ENCODE measurements at regions not wholly inside any gene's neighbourhood (a gene's known extent, or its start where the extent isn't known, plus 50 kb on each side); places are given as distances from the start of the nearest gene placed in this dataset.
"Not testable (repeated sequence)": the region's sequence is repeated elsewhere in the genome, so short reads cannot be mapped to it uniquely, and the experiment has no call there.

GRCh38 chr16:29267055-29267619 is 139.4 kb downstream of the NPIPB11 start:
- H3K4me1 Mint-ChIP-seq (ENCODE audit: low read depth); DNase-seq; H3K36me3 Mint-ChIP-seq (ENCODE audit: insufficient read depth in 2 of 2); H3K27ac Mint-ChIP-seq; H3K9me3 Mint-ChIP-seq; H3K27me3 Mint-ChIP-seq (ENCODE audit: low read depth); H3K4me3 Mint-ChIP-seq; ATAC-seq (replicated peaks in 1 of 2): not testable (repeated sequence)

GRCh38 chr16:29266612-29267011 is 139.9 kb downstream of the NPIPB11 start:
- not testable (repeated sequence) for H3K27me3 Mint-ChIP-seq (ENCODE audit: low read depth); H3K27ac Mint-ChIP-seq
- peak; percentile 11 to 37 for ATAC-seq (replicated peaks in 1 of 2)

GRCh38 chr16:29265255-29265853 is 141.2 kb downstream of the NPIPB11 start:
- not testable (repeated sequence) for H3K27ac Mint-ChIP-seq; H3K4me1 Mint-ChIP-seq (ENCODE audit: low read depth); H3K36me3 Mint-ChIP-seq (ENCODE audit: insufficient read depth in 2 of 2); H3K9me3 Mint-ChIP-seq; H3K27me3 Mint-ChIP-seq (ENCODE audit: low read depth); H3K4me3 Mint-ChIP-seq
- DNase-seq (peak; percentile 42 to 61), ATAC-seq (replicated peaks in 1 of 2) (peak; percentile 95 to 97)

More at GRCh38 chr16:29266612-29267011, 139.9 kb downstream of the NPIPB11 start:
- DNase-seq; H3K4me3 Mint-ChIP-seq; H3K36me3 Mint-ChIP-seq (ENCODE audit: insufficient read depth in 2 of 2); H3K9me3 Mint-ChIP-seq; H3K4me1 Mint-ChIP-seq (ENCODE audit: low read depth): not testable (repeated sequence)

- H3K36me3 Mint-ChIP-seq (ENCODE audit: insufficient read depth in 2 of 2); H3K4me3 Mint-ChIP-seq; H3K27me3 Mint-ChIP-seq (ENCODE audit: low read depth); DNase-seq; ATAC-seq (replicated peaks in 1 of 2); H3K4me1 Mint-ChIP-seq (ENCODE audit: low read depth); H3K9me3 Mint-ChIP-seq; H3K27ac Mint-ChIP-seq: not testable (repeated sequence)
Measured at GRCh38 chr16:29264080-29264837, 142.3 kb downstream of the NPIPB11 start.

GRCh38 chr16:29262725-29263124 is 143.8 kb downstream of the NPIPB11 start:
- H3K27me3 Mint-ChIP-seq (ENCODE audit: low read depth); H3K4me1 Mint-ChIP-seq (ENCODE audit: low read depth); H3K9me3 Mint-ChIP-seq; H3K27ac Mint-ChIP-seq; DNase-seq; H3K4me3 Mint-ChIP-seq; H3K36me3 Mint-ChIP-seq (ENCODE audit: insufficient read depth in 2 of 2); ATAC-seq (replicated peaks in 1 of 2): not testable (repeated sequence)

- H3K4me1 Mint-ChIP-seq (ENCODE audit: low read depth); H3K4me3 Mint-ChIP-seq; ATAC-seq (replicated peaks in 1 of 2); H3K27me3 Mint-ChIP-seq (ENCODE audit: low read depth); H3K27ac Mint-ChIP-seq; H3K9me3 Mint-ChIP-seq; H3K36me3 Mint-ChIP-seq (ENCODE audit: insufficient read depth in 2 of 2); DNase-seq: not testable (repeated sequence)
Measured at GRCh38 chr16:29261427-29262248, 144.9 kb downstream of the NPIPB11 start.

GRCh38 chr16:29260683-29261426 is 145.7 kb downstream of the NPIPB11 start:
- not testable (repeated sequence) for DNase-seq; H3K27me3 Mint-ChIP-seq (ENCODE audit: low read depth); H3K27ac Mint-ChIP-seq; H3K9me3 Mint-ChIP-seq; H3K4me3 Mint-ChIP-seq; H3K4me1 Mint-ChIP-seq (ENCODE audit: low read depth); H3K36me3 Mint-ChIP-seq (ENCODE audit: insufficient read depth in 2 of 2); ATAC-seq (replicated peaks in 1 of 2)

GRCh38 chr16:29259635-29260457 is 146.7 kb downstream of the NPIPB11 start:
- not testable (repeated sequence) for H3K27me3 Mint-ChIP-seq (ENCODE audit: low read depth); H3K9me3 Mint-ChIP-seq; H3K36me3 Mint-ChIP-seq (ENCODE audit: insufficient read depth in 2 of 2); ATAC-seq (replicated peaks in 1 of 2); H3K27ac Mint-ChIP-seq; DNase-seq; H3K4me3 Mint-ChIP-seq; H3K4me1 Mint-ChIP-seq (ENCODE audit: low read depth)

GRCh38 chr16:29258946-29259634 is 147.4 kb downstream of the NPIPB11 start:
- not testable (repeated sequence) for ATAC-seq (replicated peaks in 1 of 2); H3K4me1 Mint-ChIP-seq (ENCODE audit: low read depth); H3K9me3 Mint-ChIP-seq; H3K27me3 Mint-ChIP-seq (ENCODE audit: low read depth); DNase-seq; H3K36me3 Mint-ChIP-seq (ENCODE audit: insufficient read depth in 2 of 2); H3K27ac Mint-ChIP-seq; H3K4me3 Mint-ChIP-seq

GRCh38 chr16:29257419-29258336 is 148.8 kb downstream of the NPIPB11 start:
- H3K4me3 Mint-ChIP-seq; H3K4me1 Mint-ChIP-seq (ENCODE audit: low read depth); H3K9me3 Mint-ChIP-seq; ATAC-seq (replicated peaks in 1 of 2); H3K27me3 Mint-ChIP-seq (ENCODE audit: low read depth); H3K36me3 Mint-ChIP-seq (ENCODE audit: insufficient read depth in 2 of 2); H3K27ac Mint-ChIP-seq; DNase-seq: not testable (repeated sequence)

GRCh38 chr16:29256501-29256981 is 150.0 kb downstream of the NPIPB11 start:
- no peak for ATAC-seq (replicated peaks in 1 of 2)
- H3K27me3 Mint-ChIP-seq (ENCODE audit: low read depth) = no peaks in the 10 kb centered on the region
- no peaks in the 10 kb centered on the region for H3K9me3 Mint-ChIP-seq
- DNase-seq = no peak
- H3K4me1 Mint-ChIP-seq (ENCODE audit: low read depth) = no peaks in the 10 kb centered on the region
- H3K27ac Mint-ChIP-seq = no peak overlapping the region
- peaks cover 2 to 5% of the 10 kb centered on the region in 2 donors for H3K36me3 Mint-ChIP-seq (ENCODE audit: insufficient read depth in 2 of 2)
- H3K4me3 Mint-ChIP-seq = no peak overlapping the region

Measured in activated T-cell treated with anti-CD3 and anti-CD28 coated beads, Interleukin-2, amount 50 U/mL, for 72 hours (primary cell).